ENCODE measurements at regions not wholly inside any gene's neighbourhood (a gene's known extent, or its start where the extent isn't known, plus 50 kb on each side); places are given as distances from the start of the nearest gene placed in this dataset.
"Not testable (repeated sequence)": the region's sequence is repeated elsewhere in the genome, so short reads cannot be mapped to it uniquely, and the experiment has no call there.

DNA sequence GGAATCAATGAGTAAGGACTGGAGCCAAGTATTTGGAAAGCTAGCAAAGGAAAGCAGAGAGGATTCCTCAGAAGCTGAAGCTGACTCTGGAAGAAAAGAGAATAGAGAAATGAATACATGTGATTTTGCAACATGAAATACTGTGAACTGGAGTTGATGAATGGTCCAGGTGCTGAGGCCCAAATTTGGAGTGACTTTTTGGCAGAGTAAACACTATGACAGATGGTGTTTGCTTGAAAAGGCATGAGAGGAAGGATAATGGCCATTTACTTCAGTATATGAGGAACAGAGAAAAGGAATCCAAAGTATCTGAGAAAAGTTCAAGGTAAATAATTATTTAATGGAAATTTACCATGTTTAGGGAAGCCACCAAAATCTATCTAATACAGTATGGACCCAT lies 236.7 kb downstream of the SLITRK2 start:
- DNase-seq (ENCODE audit: extremely low spot score), result no peak
- CTCF ChIA-PET, result no interaction called here
- TF ChIP-seq, protein P1, sequence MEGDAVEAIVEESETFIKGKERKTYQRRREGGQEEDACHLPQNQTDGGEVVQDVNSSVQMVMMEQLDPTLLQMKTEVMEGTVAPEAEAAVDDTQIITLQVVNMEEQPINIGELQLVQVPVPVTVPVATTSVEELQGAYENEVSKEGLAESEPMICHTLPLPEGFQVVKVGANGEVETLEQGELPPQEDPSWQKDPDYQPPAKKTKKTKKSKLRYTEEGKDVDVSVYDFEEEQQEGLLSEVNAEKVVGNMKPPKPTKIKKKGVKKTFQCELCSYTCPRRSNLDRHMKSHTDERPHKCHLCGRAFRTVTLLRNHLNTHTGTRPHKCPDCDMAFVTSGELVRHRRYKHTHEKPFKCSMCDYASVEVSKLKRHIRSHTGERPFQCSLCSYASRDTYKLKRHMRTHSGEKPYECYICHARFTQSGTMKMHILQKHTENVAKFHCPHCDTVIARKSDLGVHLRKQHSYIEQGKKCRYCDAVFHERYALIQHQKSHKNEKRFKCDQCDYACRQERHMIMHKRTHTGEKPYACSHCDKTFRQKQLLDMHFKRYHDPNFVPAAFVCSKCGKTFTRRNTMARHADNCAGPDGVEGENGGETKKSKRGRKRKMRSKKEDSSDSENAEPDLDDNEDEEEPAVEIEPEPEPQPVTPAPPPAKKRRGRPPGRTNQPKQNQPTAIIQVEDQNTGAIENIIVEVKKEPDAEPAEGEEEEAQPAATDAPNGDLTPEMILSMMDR (IDR thresholded peaks at IDR 0.05; ENCODE audit: control extremely low read depth, extremely low read depth, low read depth, missing control alignments), result no peak
- POLR2A ChIA-PET, result no interaction called here

GRCh38 chrX:146055733-146056132 lies 238.1 kb downstream of the SLITRK2 start:
- TF ChIP-seq, protein P1 (IDR thresholded peaks at IDR 0.05; ENCODE audit: control extremely low read depth, extremely low read depth, low read depth, missing control alignments), result no peak
- POLR2A ChIA-PET, result no interaction called here
- no peak for DNase-seq (ENCODE audit: extremely low spot score)
- CTCF ChIA-PET, result no interaction called here

DNA sequence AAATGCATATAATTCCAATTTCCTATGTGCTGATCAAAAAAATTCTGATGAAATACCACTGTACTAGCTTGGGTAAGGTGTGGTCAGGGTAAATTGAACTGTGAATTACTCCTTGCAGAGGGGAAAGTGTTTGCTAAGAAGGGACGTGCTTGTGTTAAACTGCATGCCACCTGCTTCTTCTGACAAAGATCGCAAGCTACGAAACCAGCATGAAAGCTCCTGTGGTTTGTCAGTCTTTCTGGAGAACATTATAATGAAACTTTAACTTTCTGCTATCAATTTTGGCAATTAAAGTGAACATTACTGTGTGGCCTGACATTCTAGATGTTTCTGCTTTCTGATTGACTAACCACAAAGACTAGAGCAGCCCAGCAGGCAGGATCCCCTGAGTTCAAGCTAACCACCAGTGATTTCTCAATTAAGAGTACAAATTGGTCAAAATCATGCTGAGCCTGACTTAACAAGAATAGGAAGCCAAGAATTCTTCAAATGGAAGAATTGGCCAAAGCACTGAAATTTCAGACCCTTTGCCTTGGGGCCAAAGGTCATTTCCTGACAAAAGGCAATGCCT lies 239.0 kb downstream of the SLITRK2 start:
- ChIA-PET CTCF (no interaction called here), POLR2A (no interaction called here)
- no peak for DNase-seq (ENCODE audit: extremely low spot score)
- TF ChIP-seq, protein P1 (IDR thresholded peaks at IDR 0.05; ENCODE audit: control extremely low read depth, extremely low read depth, low read depth, missing control alignments), result no peak

DNA sequence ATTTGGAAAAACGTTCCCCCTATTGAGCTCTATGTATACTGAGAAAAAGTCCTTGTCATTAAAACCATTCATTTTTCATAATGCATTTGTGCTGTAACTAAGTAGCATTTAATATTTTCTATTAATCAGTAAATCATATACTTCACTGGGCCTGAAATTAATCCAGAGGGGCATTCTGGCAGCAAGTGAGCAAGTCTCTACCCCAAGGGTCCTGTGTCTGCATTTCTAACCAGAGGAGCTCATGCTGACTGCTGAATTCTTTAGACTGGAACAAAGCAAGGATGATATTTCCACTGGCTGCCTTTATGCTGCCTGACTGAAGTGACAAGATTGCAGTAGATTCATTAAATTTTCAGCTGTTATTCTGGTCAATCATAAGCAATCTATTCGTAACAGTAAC lies 246.5 kb downstream of the SLITRK2 start:
- POLR2A ChIA-PET, result no interaction called here
- TF ChIP-seq, protein P1 (IDR thresholded peaks at IDR 0.05; ENCODE audit: control extremely low read depth, extremely low read depth, low read depth, missing control alignments), result no peak
- CTCF ChIA-PET, result no interaction called here
- DNase-seq (ENCODE audit: extremely low spot score), result no peak

DNA sequence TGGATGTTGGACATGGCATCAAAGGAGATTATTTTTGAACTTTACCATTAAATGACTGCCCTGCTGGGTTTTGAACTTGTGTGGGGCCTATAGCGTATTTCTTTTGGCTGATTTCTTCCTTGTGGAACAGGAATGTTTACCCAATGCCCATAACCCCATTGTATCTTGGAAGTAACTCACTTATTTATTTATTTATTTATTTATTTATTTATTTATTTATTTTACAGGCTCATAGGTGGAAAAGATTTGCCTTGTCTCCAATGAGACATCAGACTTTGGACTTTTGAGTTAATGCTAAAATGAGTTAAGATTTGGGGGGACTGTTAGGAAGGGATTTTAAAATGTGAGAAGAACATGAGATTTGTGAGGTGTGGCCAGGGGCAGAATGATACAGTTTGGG lies 273.1 kb downstream of the SLITRK2 start:
- CTCF ChIA-PET, result no interaction called here
- DNase-seq (ENCODE audit: extremely low spot score), result no peak
- TF ChIP-seq, protein P1 (IDR thresholded peaks at IDR 0.05; ENCODE audit: control extremely low read depth, extremely low read depth, low read depth, missing control alignments), result no peak
- POLR2A ChIA-PET, result no interaction called here

- ChIA-PET CTCF (no interaction called here), POLR2A (no interaction called here)
- no peak for DNase-seq (ENCODE audit: extremely low spot score)
- TF ChIP-seq, protein P1 (IDR thresholded peaks at IDR 0.05; ENCODE audit: control extremely low read depth, extremely low read depth, low read depth, missing control alignments), result no peak
These were observed 291.7 kb downstream of the SLITRK2 start for GRCh38 chrX:146109362-146109761.

DNA sequence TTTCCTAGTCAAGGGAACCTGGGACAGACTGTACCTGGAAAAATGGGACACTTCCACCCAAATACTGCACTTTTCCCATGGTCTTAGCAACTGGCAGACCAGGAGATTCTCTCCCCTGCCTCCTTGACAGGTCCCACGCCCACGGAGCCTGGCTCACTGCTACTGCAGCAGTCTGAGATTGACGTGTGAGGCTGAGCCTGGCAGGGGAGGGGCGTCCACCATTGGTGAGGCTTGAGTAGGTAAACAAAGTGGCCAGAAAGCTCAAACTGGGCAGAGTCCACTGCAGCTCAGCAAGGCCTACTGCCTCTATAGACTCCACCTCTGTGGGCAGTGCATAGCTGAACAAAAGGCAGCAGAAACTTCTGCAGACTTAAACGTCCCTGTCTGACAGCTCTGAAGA lies 301.4 kb downstream of the SLITRK2 start:
- DNase-seq (ENCODE audit: extremely low spot score); POLR2A ChIA-PET; CTCF ChIA-PET: not testable (repeated sequence)
